ENCODE measurements at regions not wholly inside any gene's neighbourhood (a gene's known extent, or its start where the extent isn't known, plus 50 kb on each side); places are given as distances from the start of the nearest gene placed in this dataset.

DNA sequence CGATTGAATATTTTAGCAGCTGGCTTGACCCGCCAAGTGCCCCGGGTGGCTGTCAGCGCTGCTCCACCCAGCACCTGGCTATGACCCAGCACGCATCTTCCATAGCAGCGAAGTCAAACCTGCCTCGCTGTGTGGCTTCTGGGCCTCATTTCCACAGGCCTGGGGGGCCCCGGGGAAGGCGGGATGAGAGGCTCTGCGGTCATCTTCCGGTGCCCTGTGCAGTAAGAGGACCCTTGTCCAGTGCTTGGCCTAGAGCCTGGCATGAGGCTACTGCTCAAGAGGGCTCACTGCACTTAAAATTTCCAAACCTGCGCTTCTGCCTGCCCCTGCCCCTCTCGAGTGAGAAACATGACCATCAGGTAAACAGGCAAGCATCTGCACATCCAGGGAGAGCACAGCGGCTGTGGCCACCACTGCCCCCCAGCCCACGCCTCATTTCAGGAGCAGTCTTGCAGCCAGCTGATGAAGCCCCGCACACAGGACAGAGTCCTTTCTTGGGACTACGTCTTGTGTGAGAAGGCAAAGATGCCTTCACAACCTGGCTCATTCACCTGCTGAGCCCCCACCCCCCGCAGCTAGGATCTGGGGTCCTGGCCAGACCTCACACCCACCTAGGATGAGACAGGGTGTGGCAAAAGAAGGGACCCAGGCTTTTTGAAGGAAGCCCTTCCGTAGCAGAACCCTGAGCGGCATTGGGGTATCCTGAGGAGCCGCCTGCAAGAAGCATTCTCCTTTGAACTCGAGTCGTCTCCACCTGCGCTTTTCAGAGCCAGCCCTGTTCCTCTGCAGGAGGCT is 69.5 kb upstream of the UNC5A start:
- TF ChIP-seq, protein P1, sequence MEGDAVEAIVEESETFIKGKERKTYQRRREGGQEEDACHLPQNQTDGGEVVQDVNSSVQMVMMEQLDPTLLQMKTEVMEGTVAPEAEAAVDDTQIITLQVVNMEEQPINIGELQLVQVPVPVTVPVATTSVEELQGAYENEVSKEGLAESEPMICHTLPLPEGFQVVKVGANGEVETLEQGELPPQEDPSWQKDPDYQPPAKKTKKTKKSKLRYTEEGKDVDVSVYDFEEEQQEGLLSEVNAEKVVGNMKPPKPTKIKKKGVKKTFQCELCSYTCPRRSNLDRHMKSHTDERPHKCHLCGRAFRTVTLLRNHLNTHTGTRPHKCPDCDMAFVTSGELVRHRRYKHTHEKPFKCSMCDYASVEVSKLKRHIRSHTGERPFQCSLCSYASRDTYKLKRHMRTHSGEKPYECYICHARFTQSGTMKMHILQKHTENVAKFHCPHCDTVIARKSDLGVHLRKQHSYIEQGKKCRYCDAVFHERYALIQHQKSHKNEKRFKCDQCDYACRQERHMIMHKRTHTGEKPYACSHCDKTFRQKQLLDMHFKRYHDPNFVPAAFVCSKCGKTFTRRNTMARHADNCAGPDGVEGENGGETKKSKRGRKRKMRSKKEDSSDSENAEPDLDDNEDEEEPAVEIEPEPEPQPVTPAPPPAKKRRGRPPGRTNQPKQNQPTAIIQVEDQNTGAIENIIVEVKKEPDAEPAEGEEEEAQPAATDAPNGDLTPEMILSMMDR (IDR thresholded peaks at IDR 0.05): no peak
- TF ChIP-seq POLR2AphosphoS5 (IDR thresholded peaks at IDR 0.05; ENCODE audit: low read depth, low read length) (no peak), SIN3A (IDR thresholded peaks at IDR 0.05; ENCODE audit: borderline replicate concordance, insufficient read depth, low read depth, low read length) (no peak)
- TF ChIP-seq, protein P2, sequence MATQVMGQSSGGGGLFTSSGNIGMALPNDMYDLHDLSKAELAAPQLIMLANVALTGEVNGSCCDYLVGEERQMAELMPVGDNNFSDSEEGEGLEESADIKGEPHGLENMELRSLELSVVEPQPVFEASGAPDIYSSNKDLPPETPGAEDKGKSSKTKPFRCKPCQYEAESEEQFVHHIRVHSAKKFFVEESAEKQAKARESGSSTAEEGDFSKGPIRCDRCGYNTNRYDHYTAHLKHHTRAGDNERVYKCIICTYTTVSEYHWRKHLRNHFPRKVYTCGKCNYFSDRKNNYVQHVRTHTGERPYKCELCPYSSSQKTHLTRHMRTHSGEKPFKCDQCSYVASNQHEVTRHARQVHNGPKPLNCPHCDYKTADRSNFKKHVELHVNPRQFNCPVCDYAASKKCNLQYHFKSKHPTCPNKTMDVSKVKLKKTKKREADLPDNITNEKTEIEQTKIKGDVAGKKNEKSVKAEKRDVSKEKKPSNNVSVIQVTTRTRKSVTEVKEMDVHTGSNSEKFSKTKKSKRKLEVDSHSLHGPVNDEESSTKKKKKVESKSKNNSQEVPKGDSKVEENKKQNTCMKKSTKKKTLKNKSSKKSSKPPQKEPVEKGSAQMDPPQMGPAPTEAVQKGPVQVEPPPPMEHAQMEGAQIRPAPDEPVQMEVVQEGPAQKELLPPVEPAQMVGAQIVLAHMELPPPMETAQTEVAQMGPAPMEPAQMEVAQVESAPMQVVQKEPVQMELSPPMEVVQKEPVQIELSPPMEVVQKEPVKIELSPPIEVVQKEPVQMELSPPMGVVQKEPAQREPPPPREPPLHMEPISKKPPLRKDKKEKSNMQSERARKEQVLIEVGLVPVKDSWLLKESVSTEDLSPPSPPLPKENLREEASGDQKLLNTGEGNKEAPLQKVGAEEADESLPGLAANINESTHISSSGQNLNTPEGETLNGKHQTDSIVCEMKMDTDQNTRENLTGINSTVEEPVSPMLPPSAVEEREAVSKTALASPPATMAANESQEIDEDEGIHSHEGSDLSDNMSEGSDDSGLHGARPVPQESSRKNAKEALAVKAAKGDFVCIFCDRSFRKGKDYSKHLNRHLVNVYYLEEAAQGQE (IDR thresholded peaks at IDR 0.05; ENCODE audit: insufficient read depth in 1 of 2, low read depth in 2 of 2, low read length in 1 of 2): no peak
